ENCODE measurements at regions not wholly inside any gene's neighbourhood (a gene's known extent, or its start where the extent isn't known, plus 50 kb on each side); places are given as distances from the start of the nearest gene placed in this dataset.

GRCh38 chr10:78712147-78712546, 356.6 kb upstream of the ZMIZ1 start:
- DNase-seq (ENCODE audit: low spot score), result no peak
- Mint-ChIP-seq H3K36me3 (ENCODE audit: low read depth) (no peaks in the 10 kb centered on the region), H3K4me1 (ENCODE audit: low read depth) (peaks cover 8% of the 10 kb centered on the region), H3K27me3 (ENCODE audit: low read depth) (peaks cover 18% of the 10 kb centered on the region), H3K27ac (ENCODE audit: unreplicated experiment) (no peak overlapping the region), H3K9me3 (ENCODE audit: low read depth) (no peaks in the 10 kb centered on the region), H3K4me3 (ENCODE audit: unreplicated experiment) (no peak overlapping the region)
- TF ChIP-seq CTCF (IDR thresholded peaks at IDR 0.05), result no peak

DNA sequence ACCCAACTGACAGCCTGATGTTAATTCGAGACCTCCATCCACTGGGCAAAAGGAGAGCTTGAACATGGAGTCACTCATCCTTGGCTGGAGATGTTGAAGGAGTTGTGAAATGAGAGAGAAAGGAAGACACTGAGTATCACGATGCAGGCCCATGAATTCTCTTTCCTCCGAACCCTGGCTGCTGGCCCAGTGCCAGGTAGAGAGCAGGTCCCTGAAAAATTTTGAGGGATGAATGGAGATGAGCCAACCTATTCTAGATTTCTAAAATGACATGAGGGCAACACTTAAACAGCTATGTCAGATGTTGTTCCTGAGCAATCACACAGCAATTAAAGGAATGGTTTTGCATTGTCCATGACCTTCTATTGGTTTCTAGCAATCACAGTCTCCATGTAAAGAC, 355.1 kb upstream of the ZMIZ1 start:
- H3K27me3 Mint-ChIP-seq (ENCODE audit: low read depth), result peaks cover 18% of the 10 kb centered on the region
- H3K27ac Mint-ChIP-seq (ENCODE audit: unreplicated experiment), result no peak overlapping the region
- no peak for DNase-seq (ENCODE audit: low spot score)
- no peak for TF ChIP-seq CTCF (IDR thresholded peaks at IDR 0.05)
- H3K4me1 Mint-ChIP-seq (ENCODE audit: low read depth), result peaks cover 20% of the 10 kb centered on the region
- H3K4me3 Mint-ChIP-seq (ENCODE audit: unreplicated experiment), result no peak overlapping the region
- no peaks in the 10 kb centered on the region for H3K36me3 Mint-ChIP-seq (ENCODE audit: low read depth)
- no peaks in the 10 kb centered on the region for H3K9me3 Mint-ChIP-seq (ENCODE audit: low read depth)

GRCh38 chr10:78714225-78714624, 354.5 kb upstream of the ZMIZ1 start:
- no peak for TF ChIP-seq CTCF (IDR thresholded peaks at IDR 0.05)
- Mint-ChIP-seq H3K27ac (ENCODE audit: unreplicated experiment) (no peak overlapping the region), H3K4me3 (ENCODE audit: unreplicated experiment) (no peak overlapping the region), H3K27me3 (ENCODE audit: low read depth) (peaks cover 18% of the 10 kb centered on the region), H3K4me1 (ENCODE audit: low read depth) (peaks cover 20% of the 10 kb centered on the region), H3K9me3 (ENCODE audit: low read depth) (no peaks in the 10 kb centered on the region), H3K36me3 (ENCODE audit: low read depth) (no peaks in the 10 kb centered on the region)
- DNase-seq (ENCODE audit: low spot score), result no peak

- Mint-ChIP-seq H3K27ac (ENCODE audit: unreplicated experiment) (no peak overlapping the region), H3K9me3 (ENCODE audit: low read depth) (no peaks in the 10 kb centered on the region), H3K27me3 (ENCODE audit: low read depth) (peaks cover 14% of the 10 kb centered on the region), H3K36me3 (ENCODE audit: low read depth) (no peaks in the 10 kb centered on the region), H3K4me1 (ENCODE audit: low read depth) (peaks cover 20% of the 10 kb centered on the region), H3K4me3 (ENCODE audit: unreplicated experiment) (no peak overlapping the region)
- TF ChIP-seq CTCF (IDR thresholded peaks at IDR 0.05), result no peak
- no peak for DNase-seq (ENCODE audit: low spot score)
These were observed 353.3 kb upstream of the ZMIZ1 start for GRCh38 chr10:78715435-78715834.

- Mint-ChIP-seq H3K4me1 (ENCODE audit: low read depth) (peaks cover 20% of the 10 kb centered on the region), H3K27ac (ENCODE audit: unreplicated experiment) (no peak overlapping the region), H3K4me3 (ENCODE audit: unreplicated experiment) (no peak overlapping the region), H3K36me3 (ENCODE audit: low read depth) (no peaks in the 10 kb centered on the region), H3K27me3 (ENCODE audit: low read depth) (peaks cover 10% of the 10 kb centered on the region), H3K9me3 (ENCODE audit: low read depth) (no peaks in the 10 kb centered on the region)
- no peak for DNase-seq (ENCODE audit: low spot score)
- TF ChIP-seq CTCF (IDR thresholded peaks at IDR 0.05), result no peak
These were observed 352.6 kb upstream of the ZMIZ1 start for GRCh38 chr10:78716043-78716660.
